ENCODE measurements at regions not wholly inside any gene's neighbourhood (a gene's known extent, or its start where the extent isn't known, plus 50 kb on each side); places are given as distances from the start of the nearest gene placed in this dataset.

DNA sequence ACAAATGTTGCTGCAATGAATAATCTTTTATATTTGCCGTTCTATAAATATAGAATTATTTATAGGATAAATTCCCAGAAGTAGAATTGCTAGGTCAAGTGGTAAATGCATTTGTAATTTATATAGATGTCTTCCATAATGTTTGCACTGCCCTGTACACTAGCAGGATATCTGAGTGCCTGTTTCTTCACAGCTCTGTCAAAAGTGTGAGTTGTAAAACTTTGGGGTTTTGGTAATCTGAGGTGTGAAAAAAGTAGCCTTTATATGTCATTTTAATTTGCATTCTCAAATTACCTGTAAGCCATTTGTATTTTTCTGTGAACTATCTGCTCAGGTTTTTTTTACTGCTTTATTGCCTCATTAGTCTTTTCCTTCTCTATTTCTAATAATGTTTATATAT, 271.2 kb downstream of the NEBL start (continued):
- TF ChIP-seq, protein P1, sequence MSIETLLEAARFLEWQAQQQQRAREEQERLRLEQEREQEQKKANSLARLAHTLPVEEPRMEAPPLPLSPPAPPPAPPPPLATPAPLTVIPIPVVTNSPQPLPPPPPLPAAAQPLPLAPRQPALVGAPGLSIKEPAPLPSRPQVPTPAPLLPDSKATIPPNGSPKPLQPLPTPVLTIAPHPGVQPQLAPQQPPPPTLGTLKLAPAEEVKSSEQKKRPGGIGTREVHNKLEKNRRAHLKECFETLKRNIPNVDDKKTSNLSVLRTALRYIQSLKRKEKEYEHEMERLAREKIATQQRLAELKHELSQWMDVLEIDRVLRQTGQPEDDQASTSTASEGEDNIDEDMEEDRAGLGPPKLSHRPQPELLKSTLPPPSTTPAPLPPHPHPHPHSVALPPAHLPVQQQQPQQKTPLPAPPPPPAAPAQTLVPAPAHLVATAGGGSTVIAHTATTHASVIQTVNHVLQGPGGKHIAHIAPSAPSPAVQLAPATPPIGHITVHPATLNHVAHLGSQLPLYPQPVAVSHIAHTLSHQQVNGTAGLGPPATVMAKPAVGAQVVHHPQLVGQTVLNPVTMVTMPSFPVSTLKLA (IDR thresholded peaks at IDR 0.05): no peak

DNA sequence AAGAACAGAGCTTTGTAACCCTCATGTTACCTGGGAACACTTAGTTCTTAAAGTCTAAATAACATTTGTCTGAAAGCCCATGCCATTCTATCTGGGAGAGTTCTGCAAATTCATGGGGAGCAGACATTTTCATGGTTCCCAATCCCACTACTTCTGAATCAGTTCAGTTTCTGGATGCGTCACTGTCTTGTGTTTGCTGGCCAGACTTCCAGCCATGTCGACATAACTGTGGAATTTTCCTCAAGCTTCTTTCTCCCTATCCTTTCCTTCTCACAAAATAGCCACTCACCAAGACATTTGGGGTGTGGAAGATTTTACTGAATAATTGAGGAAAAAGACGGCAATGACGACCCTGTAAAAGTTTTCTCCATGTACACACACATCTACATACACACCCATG, 272.5 kb downstream of the NEBL start:
- Histone ChIP-seq H3K27ac (ENCODE audit: extremely low read length, insufficient read depth, low read length) (no peak overlapping the region), H3K4me2 (ENCODE audit: low read depth, low read length) (no peak overlapping the region), H3K9ac (ENCODE audit: insufficient read depth, low read depth, low read length) (no peak overlapping the region), H3K27me3 (ENCODE audit: control insufficient read depth in 1 of 2, insufficient read depth in 2 of 2, low read length in 2 of 2) (no peaks in the 10 kb centered on the region), H3K36me3 (replicated peaks in 1 of 2; ENCODE audit: control insufficient read depth in 1 of 2, insufficient read depth in 2 of 2, low read length in 2 of 2) (no peaks in the 10 kb centered on the region), H3K79me2 (ENCODE audit: insufficient read depth, low read length) (no peaks in the 10 kb centered on the region), H4K20me1 (ENCODE audit: insufficient read depth, low read length) (no peaks in the 10 kb centered on the region), H3K4me3 (replicated peaks in 1 of 3; ENCODE audit: insufficient read depth in 1 of 3, low read depth in 2 of 3, low read length in 3 of 3) (no peak overlapping the region), H3K4me1 (ENCODE audit: insufficient read depth, low read length) (no peaks in the 10 kb centered on the region), H3K9me3 (ENCODE audit: low read length) (peaks cover 17% of the 10 kb centered on the region), H2AFZ (ENCODE audit: low read length) (no peak overlapping the region)
- intact Hi-C loops (cut with micrococcal nuclease; ENCODE audit: unreplicated experiment): no loop called here
- CTCF ChIA-PET (ENCODE audit: low intra/inter-chr PET ratio, low total read pairs): no interaction called here
- ATAC-seq (no peak), DNase-seq (ENCODE audit: low spot score) (no peak), FAIRE-seq (no peak)
- POLR2A ChIA-PET: no interaction called here
- 13% methylated on average over 4 of the region's 4 CpGs for WGBS (ENCODE audit: low lambda C conversion rate)
- BruUV-seq (replicated peaks): no TSS peak
- in situ Hi-C loops (cut with HindIII; ENCODE audit: extremely low pct_ligation_motif_present, low pct_unique_long_range_greater_than_20kb): no loop called here
- TF ChIP-seq, protein P2, sequence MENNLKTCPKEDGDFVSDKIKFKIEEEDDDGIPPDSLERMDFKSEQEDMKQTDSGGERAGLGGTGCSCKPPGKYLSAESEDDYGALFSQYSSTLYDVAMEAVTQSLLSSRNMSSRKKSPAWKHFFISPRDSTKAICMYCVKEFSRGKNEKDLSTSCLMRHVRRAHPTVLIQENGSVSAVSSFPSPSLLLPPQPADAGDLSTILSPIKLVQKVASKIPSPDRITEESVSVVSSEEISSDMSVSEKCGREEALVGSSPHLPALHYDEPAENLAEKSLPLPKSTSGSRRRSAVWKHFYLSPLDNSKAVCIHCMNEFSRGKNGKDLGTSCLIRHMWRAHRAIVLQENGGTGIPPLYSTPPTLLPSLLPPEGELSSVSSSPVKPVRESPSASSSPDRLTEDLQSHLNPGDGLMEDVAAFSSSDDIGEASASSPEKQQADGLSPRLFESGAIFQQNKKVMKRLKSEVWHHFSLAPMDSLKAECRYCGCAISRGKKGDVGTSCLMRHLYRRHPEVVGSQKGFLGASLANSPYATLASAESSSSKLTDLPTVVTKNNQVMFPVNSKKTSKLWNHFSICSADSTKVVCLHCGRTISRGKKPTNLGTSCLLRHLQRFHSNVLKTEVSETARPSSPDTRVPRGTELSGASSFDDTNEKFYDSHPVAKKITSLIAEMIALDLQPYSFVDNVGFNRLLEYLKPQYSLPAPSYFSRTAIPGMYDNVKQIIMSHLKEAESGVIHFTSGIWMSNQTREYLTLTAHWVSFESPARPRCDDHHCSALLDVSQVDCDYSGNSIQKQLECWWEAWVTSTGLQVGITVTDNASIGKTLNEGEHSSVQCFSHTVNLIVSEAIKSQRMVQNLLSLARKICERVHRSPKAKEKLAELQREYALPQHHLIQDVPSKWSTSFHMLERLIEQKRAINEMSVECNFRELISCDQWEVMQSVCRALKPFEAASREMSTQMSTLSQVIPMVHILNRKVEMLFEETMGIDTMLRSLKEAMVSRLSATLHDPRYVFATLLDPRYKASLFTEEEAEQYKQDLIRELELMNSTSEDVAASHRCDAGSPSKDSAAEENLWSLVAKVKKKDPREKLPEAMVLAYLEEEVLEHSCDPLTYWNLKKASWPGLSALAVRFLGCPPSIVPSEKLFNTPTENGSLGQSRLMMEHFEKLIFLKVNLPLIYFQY (CRISPR knock-in tag; IDR thresholded peaks at IDR 0.05; ENCODE audit: borderline replicate concordance): no peak
- TF ChIP-seq, protein P3, sequence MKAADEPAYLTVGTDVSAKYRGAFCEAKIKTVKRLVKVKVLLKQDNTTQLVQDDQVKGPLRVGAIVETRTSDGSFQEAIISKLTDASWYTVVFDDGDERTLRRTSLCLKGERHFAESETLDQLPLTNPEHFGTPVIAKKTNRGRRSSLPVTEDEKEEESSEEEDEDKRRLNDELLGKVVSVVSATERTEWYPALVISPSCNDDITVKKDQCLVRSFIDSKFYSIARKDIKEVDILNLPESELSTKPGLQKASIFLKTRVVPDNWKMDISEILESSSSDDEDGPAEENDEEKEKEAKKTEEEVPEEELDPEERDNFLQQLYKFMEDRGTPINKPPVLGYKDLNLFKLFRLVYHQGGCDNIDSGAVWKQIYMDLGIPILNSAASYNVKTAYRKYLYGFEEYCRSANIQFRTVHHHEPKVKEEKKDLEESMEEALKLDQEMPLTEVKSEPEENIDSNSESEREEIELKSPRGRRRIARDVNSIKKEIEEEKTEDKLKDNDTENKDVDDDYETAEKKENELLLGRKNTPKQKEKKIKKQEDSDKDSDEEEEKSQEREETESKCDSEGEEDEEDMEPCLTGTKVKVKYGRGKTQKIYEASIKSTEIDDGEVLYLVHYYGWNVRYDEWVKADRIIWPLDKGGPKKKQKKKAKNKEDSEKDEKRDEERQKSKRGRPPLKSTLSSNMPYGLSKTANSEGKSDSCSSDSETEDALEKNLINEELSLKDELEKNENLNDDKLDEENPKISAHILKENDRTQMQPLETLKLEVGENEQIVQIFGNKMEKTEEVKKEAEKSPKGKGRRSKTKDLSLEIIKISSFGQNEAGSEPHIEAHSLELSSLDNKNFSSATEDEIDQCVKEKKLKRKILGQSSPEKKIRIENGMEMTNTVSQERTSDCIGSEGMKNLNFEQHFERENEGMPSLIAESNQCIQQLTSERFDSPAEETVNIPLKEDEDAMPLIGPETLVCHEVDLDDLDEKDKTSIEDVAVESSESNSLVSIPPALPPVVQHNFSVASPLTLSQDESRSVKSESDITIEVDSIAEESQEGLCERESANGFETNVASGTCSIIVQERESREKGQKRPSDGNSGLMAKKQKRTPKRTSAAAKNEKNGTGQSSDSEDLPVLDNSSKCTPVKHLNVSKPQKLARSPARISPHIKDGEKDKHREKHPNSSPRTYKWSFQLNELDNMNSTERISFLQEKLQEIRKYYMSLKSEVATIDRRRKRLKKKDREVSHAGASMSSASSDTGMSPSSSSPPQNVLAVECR (CRISPR knock-in tag; IDR thresholded peaks at IDR 0.05; ENCODE audit: borderline replicate concordance): no peak
- TF ChIP-seq ZNF761 (CRISPR knock-in tag; conservative IDR thresholded peaks at IDR 0.05) (no peak), NRL (CRISPR knock-in tag; IDR thresholded peaks at IDR 0.05; ENCODE audit: borderline replicate concordance) (no peak), MBNL3 (CRISPR knock-in tag; conservative IDR thresholded peaks at IDR 0.05) (no peak), ZNF138 (CRISPR knock-in tag; IDR thresholded peaks at IDR 0.05; ENCODE audit: low read depth) (no peak), TCF7L2 (IDR thresholded peaks at IDR 0.05; ENCODE audit: low read depth, low read length) (no peak), SMYD3 (CRISPR knock-in tag; IDR thresholded peaks at IDR 0.05) (no peak), ZNF567 (CRISPR knock-in tag; IDR thresholded peaks at IDR 0.05; ENCODE audit: borderline replicate concordance) (no peak), TBX3 (IDR thresholded peaks at IDR 0.05; ENCODE audit: borderline replicate concordance) (no peak)
- TF ChIP-seq, protein P4, sequence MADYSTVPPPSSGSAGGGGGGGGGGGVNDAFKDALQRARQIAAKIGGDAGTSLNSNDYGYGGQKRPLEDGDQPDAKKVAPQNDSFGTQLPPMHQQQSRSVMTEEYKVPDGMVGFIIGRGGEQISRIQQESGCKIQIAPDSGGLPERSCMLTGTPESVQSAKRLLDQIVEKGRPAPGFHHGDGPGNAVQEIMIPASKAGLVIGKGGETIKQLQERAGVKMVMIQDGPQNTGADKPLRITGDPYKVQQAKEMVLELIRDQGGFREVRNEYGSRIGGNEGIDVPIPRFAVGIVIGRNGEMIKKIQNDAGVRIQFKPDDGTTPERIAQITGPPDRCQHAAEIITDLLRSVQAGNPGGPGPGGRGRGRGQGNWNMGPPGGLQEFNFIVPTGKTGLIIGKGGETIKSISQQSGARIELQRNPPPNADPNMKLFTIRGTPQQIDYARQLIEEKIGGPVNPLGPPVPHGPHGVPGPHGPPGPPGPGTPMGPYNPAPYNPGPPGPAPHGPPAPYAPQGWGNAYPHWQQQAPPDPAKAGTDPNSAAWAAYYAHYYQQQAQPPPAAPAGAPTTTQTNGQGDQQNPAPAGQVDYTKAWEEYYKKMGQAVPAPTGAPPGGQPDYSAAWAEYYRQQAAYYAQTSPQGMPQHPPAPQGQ (CRISPR knock-in tag; IDR thresholded peaks at IDR 0.05; ENCODE audit: borderline replicate concordance): no peak

All from HepG2 (cell line).